DND-41 (cell line): ENCODE measurements at regions not wholly inside any gene's neighbourhood (a gene's known extent, or its start where the extent isn't known, plus 50 kb on each side); places are given as distances from the start of the nearest gene placed in this dataset.

Experiments used
- ATAC-seq: fragments of 200-7000 bp; cut with Tn5 transposase; 3 replicates; pipeline ENCODE4 v1.9.1; 2021; ENCODE audit warnings: low read depth; ENCODE audit not compliant: insufficient read depth
- DNase-seq: peaks from one replicate; pipeline ENCODE4 v3.0.0-alpha.2; 2020
- H2AFZ ChIP-seq: 2 replicates; pipeline ENCODE4 v1.6.0; 2012; ENCODE audit warnings: low read depth, low read length
- H3K27ac ChIP-seq: 2 replicates; pipeline ENCODE4 v1.5.1; 2012; ENCODE audit warnings: low read length, inconsistent platforms
- H3K27me3 ChIP-seq: fragments of 200-600 bp; sonication (generic); 2 replicates; pipeline ENCODE4 v1.6.0; 2012; ENCODE audit warnings: low read length, mild to moderate bottlenecking, inconsistent platforms; ENCODE audit not compliant: insufficient read depth, poor library complexity
- H3K36me3 ChIP-seq: 2 replicates; pipeline ENCODE4 v1.5.1; 2012; ENCODE audit warnings: low read length, inconsistent platforms; ENCODE audit not compliant: insufficient read depth
- H3K4me1 ChIP-seq: 2 replicates; pipeline ENCODE4 v1.5.1; 2012; ENCODE audit warnings: mild to moderate bottlenecking, low read length; ENCODE audit not compliant: insufficient read depth
- H3K4me2 ChIP-seq: 2 replicates; pipeline ENCODE4 v1.6.0; 2012; ENCODE audit warnings: mild to moderate bottlenecking, moderate library complexity, low read length, inconsistent platforms; ENCODE audit not compliant: insufficient read depth
- H3K4me3 ChIP-seq, 2 experiments: fragments of 200-600 bp in 1 of 2; shearing (Covaris generic) in 1 of 2; 2 replicates each; pipeline ENCODE4 v1.5.1; 2012 to 2016; ENCODE audit warnings: inconsistent platforms in 2 of 2, low read length in 2 of 2, mild to moderate bottlenecking in 2 of 2, low read depth in 1 of 2, moderate library complexity in 1 of 2
- H3K79me2 ChIP-seq: 2 replicates; pipeline ENCODE4 v1.6.0; 2012; ENCODE audit warnings: low read length, inconsistent platforms; ENCODE audit not compliant: insufficient read depth
- H3K9ac ChIP-seq: 2 replicates; pipeline ENCODE4 v1.6.0; 2012; ENCODE audit warnings: low read depth, mild to moderate bottlenecking, inconsistent platforms, low read length, moderate library complexity
- H3K9me3 ChIP-seq: 2 replicates; pipeline ENCODE4 v1.5.1; 2012; ENCODE audit warnings: low read length, moderate library complexity, mild to moderate bottlenecking, inconsistent platforms; ENCODE audit not compliant: insufficient read depth, severe bottlenecking
- H4K20me1 ChIP-seq: 2 replicates; pipeline ENCODE4 v1.6.0; 2012; ENCODE audit warnings: low read length; ENCODE audit not compliant: insufficient read depth
- CTCF ChIP-seq: IDR thresholded peaks from 2 replicates; pipeline ENCODE4 v1.5.1; 2012; ENCODE audit warnings: borderline replicate concordance, low read length, moderate library complexity, mild to moderate bottlenecking; ENCODE audit not compliant: poor library complexity, severe bottlenecking; ENCODE audit errors: extremely low read depth
- EZH2 ChIP-seq: IDR thresholded peaks from 3 replicates; pipeline ENCODE4 v1.6.1; 2012; ENCODE audit warnings: borderline replicate concordance, low read depth, mild to moderate bottlenecking, moderate library complexity, low read length, inconsistent platforms; ENCODE audit not compliant: severe bottlenecking

GRCh38 chr2:186995092-186995491 is 146.1 kb upstream of the ZSWIM2 start:
- H3K4me1 ChIP-seq, result no peaks in the 10 kb centered on the region
- no peak overlapping the region for H2AFZ ChIP-seq
- H3K9ac ChIP-seq, result no peak overlapping the region
- no peak for DNase-seq
- ATAC-seq, result no peak
- TF ChIP-seq EZH2 (no peak), CTCF (no peak)
- H3K9me3 ChIP-seq, result no peaks in the 10 kb centered on the region
- H3K4me3 ChIP-seq, result no peak overlapping the region
- H3K4me2 ChIP-seq, result no peak overlapping the region
- no peaks in the 10 kb centered on the region for H4K20me1 ChIP-seq
- no peak overlapping the region for H3K27ac ChIP-seq
- H3K36me3 ChIP-seq, result no peaks in the 10 kb centered on the region
- H3K27me3 ChIP-seq, result no peaks in the 10 kb centered on the region
- no peaks in the 10 kb centered on the region for H3K79me2 ChIP-seq

GRCh38 chr2:186992597-186992996 is 143.6 kb upstream of the ZSWIM2 start:
- H3K4me3 ChIP-seq, result no peak overlapping the region
- ATAC-seq, result no peak
- H3K27me3 ChIP-seq, result no peaks in the 10 kb centered on the region
- H3K4me1 ChIP-seq, result no peaks in the 10 kb centered on the region
- H3K27ac ChIP-seq, result no peak overlapping the region
- H3K79me2 ChIP-seq, result no peaks in the 10 kb centered on the region
- no peak overlapping the region for H3K9ac ChIP-seq
- H2AFZ ChIP-seq, result no peak overlapping the region
- TF ChIP-seq CTCF (no peak), EZH2 (no peak)
- no peak overlapping the region for H3K4me2 ChIP-seq
- no peaks in the 10 kb centered on the region for H4K20me1 ChIP-seq
- peaks cover 3% of the 10 kb centered on the region for H3K9me3 ChIP-seq
- DNase-seq, result no peak
- H3K36me3 ChIP-seq, result no peaks in the 10 kb centered on the region

GRCh38 chr2:186991766-186992417 is 142.9 kb upstream of the ZSWIM2 start:
- Histone ChIP-seq H3K4me2 (no peak overlapping the region), H3K27ac (no peak overlapping the region), H4K20me1 (no peaks in the 10 kb centered on the region), H3K4me1 (no peaks in the 10 kb centered on the region), H3K9ac (no peak overlapping the region), H3K4me3 (no peak overlapping the region), H2AFZ (no peak overlapping the region), H3K27me3 (no peaks in the 10 kb centered on the region), H3K36me3 (no peaks in the 10 kb centered on the region), H3K79me2 (no peaks in the 10 kb centered on the region), H3K9me3 (peaks cover 3% of the 10 kb centered on the region)
- ATAC-seq, result no peak
- DNase-seq, result no peak
- TF ChIP-seq CTCF (no peak), EZH2 (no peak)

GRCh38 chr2:186984966-186985365 is 136.0 kb upstream of the ZSWIM2 start:
- no peaks in the 10 kb centered on the region for H3K79me2 ChIP-seq
- peaks cover 5% of the 10 kb centered on the region for H3K9me3 ChIP-seq
- H4K20me1 ChIP-seq, result no peaks in the 10 kb centered on the region
- no peak for DNase-seq
- H3K4me3 ChIP-seq, result no peak overlapping the region
- H3K27me3 ChIP-seq, result no peaks in the 10 kb centered on the region
- no peak overlapping the region for H2AFZ ChIP-seq
- no peak overlapping the region for H3K9ac ChIP-seq
- ATAC-seq, result no peak
- H3K4me2 ChIP-seq, result no peak overlapping the region
- no peak overlapping the region for H3K27ac ChIP-seq
- H3K4me1 ChIP-seq, result no peaks in the 10 kb centered on the region
- TF ChIP-seq EZH2 (no peak), CTCF (no peak)
- no peaks in the 10 kb centered on the region for H3K36me3 ChIP-seq
